ENCODE measurements at regions not wholly inside any gene's neighbourhood (a gene's known extent, or its start where the extent isn't known, plus 50 kb on each side); places are given as distances from the start of the nearest gene placed in this dataset.

- ATAC-seq (ENCODE audit: low FRiP score): no peak
- intact Hi-C loops (cut with DNase I): no loop called here
Observed at GRCh38 chr7:92926697-92927044, 90.3 kb upstream of the CDK6 start.

GRCh38 chr7:92925876-92926696, 89.7 kb upstream of the CDK6 start:
- WGBS, 2 donors: 41 to 48% methylated on average over 9 of the region's 9 CpGs
- Histone ChIP-seq H3K27ac (ENCODE audit: low read depth in 1 of 2, low read length in 2 of 2) (no peak overlapping the region), H3K4me1 (ENCODE audit: control insufficient read depth in 1 of 2, insufficient read depth in 2 of 2, low read length in 2 of 2) (no peaks in the 10 kb centered on the region), H3K9me3 (ENCODE audit: control insufficient read depth, low read length) (peaks cover 2% of the 10 kb centered on the region), H3K27me3 (ENCODE audit: control insufficient read depth in 1 of 2, insufficient read depth in 2 of 2, low read length in 1 of 2) (no peaks in the 10 kb centered on the region), H3K4me3 (ENCODE audit: low read length in 2 of 2) (no peak overlapping the region), H3K36me3 (ENCODE audit: control insufficient read depth in 1 of 2, insufficient read depth in 2 of 2, low read length in 1 of 2) (no peaks in the 10 kb centered on the region)
- intact Hi-C loops (cut with DNase I): no loop called here
- no peak for DNase-seq
- ATAC-seq (ENCODE audit: low FRiP score): no peak

More at GRCh38 chr7:92926697-92927044, 90.3 kb upstream of the CDK6 start:
- Histone ChIP-seq H3K27ac (ENCODE audit: low read depth in 1 of 2, low read length in 2 of 2) (no peak overlapping the region), H3K9me3 (ENCODE audit: control insufficient read depth, low read length) (peaks cover 2% of the 10 kb centered on the region), H3K36me3 (ENCODE audit: control insufficient read depth in 1 of 2, insufficient read depth in 2 of 2, low read length in 1 of 2) (no peaks in the 10 kb centered on the region), H3K27me3 (ENCODE audit: control insufficient read depth in 1 of 2, insufficient read depth in 2 of 2, low read length in 1 of 2) (no peaks in the 10 kb centered on the region), H3K4me1 (ENCODE audit: control insufficient read depth in 1 of 2, insufficient read depth in 2 of 2, low read length in 2 of 2) (no peaks in the 10 kb centered on the region), H3K4me3 (ENCODE audit: low read length in 2 of 2) (no peak overlapping the region)
- 85 to 86% methylated on average over 8 of the region's 8 CpGs for WGBS, 2 donors
- no peak for DNase-seq

- H3K4me3 ChIP-seq (ENCODE audit: low read length in 2 of 2): no peak overlapping the region
- 84 to 86% methylated on average over 15 of the region's 15 CpGs for WGBS, 2 donors
- no peaks in the 10 kb centered on the region for H3K27me3 ChIP-seq (ENCODE audit: control insufficient read depth in 1 of 2, insufficient read depth in 2 of 2, low read length in 1 of 2)
- no peaks in the 10 kb centered on the region for H3K4me1 ChIP-seq (ENCODE audit: control insufficient read depth in 1 of 2, insufficient read depth in 2 of 2, low read length in 2 of 2)
- H3K9me3 ChIP-seq (ENCODE audit: control insufficient read depth, low read length): peaks cover 2% of the 10 kb centered on the region
- intact Hi-C loops (cut with DNase I): no loop called here
- H3K27ac ChIP-seq (ENCODE audit: low read depth in 1 of 2, low read length in 2 of 2): no peak overlapping the region
- ATAC-seq (ENCODE audit: low FRiP score) (no peak), DNase-seq (no peak)
- H3K36me3 ChIP-seq (ENCODE audit: control insufficient read depth in 1 of 2, insufficient read depth in 2 of 2, low read length in 1 of 2): no peaks in the 10 kb centered on the region
Observed at GRCh38 chr7:92924800-92925199, 88.4 kb upstream of the CDK6 start.

- intact Hi-C loops (cut with DNase I): no loop called here
- no peaks in the 10 kb centered on the region for H3K27me3 ChIP-seq (ENCODE audit: control insufficient read depth in 1 of 2, insufficient read depth in 2 of 2, low read length in 1 of 2)
- no peak overlapping the region for H3K27ac ChIP-seq (ENCODE audit: low read depth in 1 of 2, low read length in 2 of 2)
- H3K4me3 ChIP-seq (ENCODE audit: low read length in 2 of 2): no peak overlapping the region
- no peaks in the 10 kb centered on the region for H3K4me1 ChIP-seq (ENCODE audit: control insufficient read depth in 1 of 2, insufficient read depth in 2 of 2, low read length in 2 of 2)
- H3K9me3 ChIP-seq (ENCODE audit: control insufficient read depth, low read length): no peaks in the 10 kb centered on the region
- no peak for DNase-seq
- H3K36me3 ChIP-seq (ENCODE audit: control insufficient read depth in 1 of 2, insufficient read depth in 2 of 2, low read length in 1 of 2): no peaks in the 10 kb centered on the region
- ATAC-seq (ENCODE audit: low FRiP score): no peak
Observed at GRCh38 chr7:92917230-92917629, 80.9 kb upstream of the CDK6 start.

- ATAC-seq (ENCODE audit: low FRiP score): no peak
- no peaks in the 10 kb centered on the region for H3K27me3 ChIP-seq (ENCODE audit: control insufficient read depth in 1 of 2, insufficient read depth in 2 of 2, low read length in 1 of 2)
- H3K4me1 ChIP-seq (ENCODE audit: control insufficient read depth in 1 of 2, insufficient read depth in 2 of 2, low read length in 2 of 2): no peaks in the 10 kb centered on the region
- intact Hi-C loops (cut with DNase I): no loop called here
- no peak overlapping the region for H3K27ac ChIP-seq (ENCODE audit: low read depth in 1 of 2, low read length in 2 of 2)
- H3K36me3 ChIP-seq (ENCODE audit: control insufficient read depth in 1 of 2, insufficient read depth in 2 of 2, low read length in 1 of 2): no peaks in the 10 kb centered on the region
- H3K9me3 ChIP-seq (ENCODE audit: control insufficient read depth, low read length): no peaks in the 10 kb centered on the region
- DNase-seq: no peak
- no peak overlapping the region for H3K4me3 ChIP-seq (ENCODE audit: low read length in 2 of 2)
- 31 to 34% methylated on average over 3 of the region's 3 CpGs for WGBS, 2 donors
Observed at GRCh38 chr7:92916770-92917224, 80.4 kb upstream of the CDK6 start.

GRCh38 chr7:92915348-92915747, 79.0 kb upstream of the CDK6 start:
- intact Hi-C loops (cut with DNase I): no loop called here
- no peaks in the 10 kb centered on the region for H3K4me1 ChIP-seq (ENCODE audit: control insufficient read depth in 1 of 2, insufficient read depth in 2 of 2, low read length in 2 of 2)
- ATAC-seq (ENCODE audit: low FRiP score) (no peak), DNase-seq (no peak)
- WGBS, 2 donors: 89 to 90% methylated on average over 3 of the region's 3 CpGs
- no peaks in the 10 kb centered on the region for H3K9me3 ChIP-seq (ENCODE audit: control insufficient read depth, low read length)
- H3K36me3 ChIP-seq (ENCODE audit: control insufficient read depth in 1 of 2, insufficient read depth in 2 of 2, low read length in 1 of 2): no peaks in the 10 kb centered on the region
- H3K4me3 ChIP-seq (ENCODE audit: low read length in 2 of 2): no peak overlapping the region
- H3K27ac ChIP-seq (ENCODE audit: low read depth in 1 of 2, low read length in 2 of 2): no peak overlapping the region
- no peaks in the 10 kb centered on the region for H3K27me3 ChIP-seq (ENCODE audit: control insufficient read depth in 1 of 2, insufficient read depth in 2 of 2, low read length in 1 of 2)

- intact Hi-C loops (cut with DNase I): no loop called here
- H3K4me3 ChIP-seq (ENCODE audit: low read length in 2 of 2): no peak overlapping the region
Observed at GRCh38 chr7:92914645-92915044, 78.3 kb upstream of the CDK6 start.

GRCh38 chr7:92913849-92914248, 77.5 kb upstream of the CDK6 start:
- no peak for DNase-seq
- Histone ChIP-seq H3K27ac (ENCODE audit: low read depth in 1 of 2, low read length in 2 of 2) (no peak overlapping the region), H3K27me3 (ENCODE audit: control insufficient read depth in 1 of 2, insufficient read depth in 2 of 2, low read length in 1 of 2) (no peaks in the 10 kb centered on the region), H3K36me3 (ENCODE audit: control insufficient read depth in 1 of 2, insufficient read depth in 2 of 2, low read length in 1 of 2) (no peaks in the 10 kb centered on the region), H3K9me3 (ENCODE audit: control insufficient read depth, low read length) (no peaks in the 10 kb centered on the region), H3K4me1 (ENCODE audit: control insufficient read depth in 1 of 2, insufficient read depth in 2 of 2, low read length in 2 of 2) (no peaks in the 10 kb centered on the region), H3K4me3 (ENCODE audit: low read length in 2 of 2) (no peak overlapping the region)
- 83 to 96% methylated on average over 3 of the region's 3 CpGs for WGBS, 2 donors
- intact Hi-C loops (cut with DNase I): no loop called here
- ATAC-seq (ENCODE audit: low FRiP score): no peak

More at GRCh38 chr7:92914645-92915044, 78.3 kb upstream of the CDK6 start:
- DNase-seq (no peak), ATAC-seq (ENCODE audit: low FRiP score) (no peak)
- Histone ChIP-seq H3K4me1 (ENCODE audit: control insufficient read depth in 1 of 2, insufficient read depth in 2 of 2, low read length in 2 of 2) (no peaks in the 10 kb centered on the region), H3K27me3 (ENCODE audit: control insufficient read depth in 1 of 2, insufficient read depth in 2 of 2, low read length in 1 of 2) (no peaks in the 10 kb centered on the region), H3K36me3 (ENCODE audit: control insufficient read depth in 1 of 2, insufficient read depth in 2 of 2, low read length in 1 of 2) (no peaks in the 10 kb centered on the region), H3K9me3 (ENCODE audit: control insufficient read depth, low read length) (no peaks in the 10 kb centered on the region), H3K27ac (ENCODE audit: low read depth in 1 of 2, low read length in 2 of 2) (no peak overlapping the region)
- WGBS, 2 donors: 42 to 50% methylated on average over 2 of the region's 2 CpGs

- intact Hi-C loops (cut with DNase I): no loop called here
- DNase-seq (no peak), ATAC-seq (ENCODE audit: low FRiP score) (no peak)
- no peaks in the 10 kb centered on the region for H3K36me3 ChIP-seq (ENCODE audit: control insufficient read depth in 1 of 2, insufficient read depth in 2 of 2, low read length in 1 of 2)
- no peaks in the 10 kb centered on the region for H3K27me3 ChIP-seq (ENCODE audit: control insufficient read depth in 1 of 2, insufficient read depth in 2 of 2, low read length in 1 of 2)
- 93 to 94% methylated on average over 3 of the region's 3 CpGs for WGBS, 2 donors
- H3K27ac ChIP-seq (ENCODE audit: low read depth in 1 of 2, low read length in 2 of 2): no peak overlapping the region
- H3K4me1 ChIP-seq (ENCODE audit: control insufficient read depth in 1 of 2, insufficient read depth in 2 of 2, low read length in 2 of 2): no peaks in the 10 kb centered on the region
- no peak overlapping the region for H3K4me3 ChIP-seq (ENCODE audit: low read length in 2 of 2)
- no peaks in the 10 kb centered on the region for H3K9me3 ChIP-seq (ENCODE audit: control insufficient read depth, low read length)
Observed at GRCh38 chr7:92910976-92911375, 74.6 kb upstream of the CDK6 start.

Measured in aorta (tissue), 5 donors.